Stimulated activated CD8-positive, alpha-beta memory T cell treated with anti-CD3 and anti-CD28 coated beads, Interleukin-7, amount 100 ng/mL, for 48 hours (primary cell): ENCODE measurements at regions not wholly inside any gene's neighbourhood (a gene's known extent, or its start where the extent isn't known, plus 50 kb on each side); places are given as distances from the start of the nearest gene placed in this dataset.

Experiments
- DNase-seq, 2 donors: peaks; one replicate each; pipeline ENCODE4 v3.0.0-alpha.2; 2020; ENCODE audit warnings: low read depth in 1 of 2; ENCODE audit errors: extremely low read depth in 1 of 2

DNA sequence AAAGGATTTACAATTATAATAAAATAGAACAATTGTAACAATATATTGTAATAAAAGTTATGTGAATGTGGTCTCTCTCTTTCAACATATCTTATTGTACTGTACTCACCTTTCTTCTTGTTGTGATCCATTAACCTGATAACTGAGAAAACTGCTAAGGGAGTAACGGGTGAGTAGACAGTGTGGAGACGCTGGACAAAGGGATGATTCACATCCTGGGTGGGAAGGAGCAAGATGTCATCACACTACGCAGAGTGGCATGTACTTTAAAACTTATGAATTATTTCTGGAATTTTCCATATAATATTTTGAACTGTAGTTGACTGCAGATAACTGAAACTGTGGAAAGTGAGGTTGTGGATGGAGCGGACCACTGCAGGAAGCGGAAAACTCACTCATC is 91.2 kb upstream of the PLPP4 start:
- no peak for DNase-seq

DNA sequence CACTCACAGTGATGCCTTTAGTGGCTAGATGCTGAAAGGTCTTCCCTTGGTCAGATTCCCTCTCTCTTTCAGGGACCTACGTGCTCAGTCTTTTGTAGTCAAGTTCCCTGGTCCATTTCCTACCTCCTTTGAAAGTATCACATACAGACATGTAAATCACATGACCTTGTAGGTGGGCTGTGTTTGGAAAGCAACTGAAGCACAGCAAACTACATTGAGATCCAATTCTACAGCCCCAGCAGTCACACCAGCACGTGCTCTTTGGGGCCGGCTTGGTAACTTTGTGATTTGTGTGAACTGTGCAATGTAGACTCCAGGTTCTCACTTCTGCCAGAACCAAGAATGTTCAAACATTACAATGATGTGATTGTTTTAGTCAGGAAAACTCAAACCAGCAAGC is 89.7 kb upstream of the PLPP4 start:
- DNase-seq: no peak

DNA sequence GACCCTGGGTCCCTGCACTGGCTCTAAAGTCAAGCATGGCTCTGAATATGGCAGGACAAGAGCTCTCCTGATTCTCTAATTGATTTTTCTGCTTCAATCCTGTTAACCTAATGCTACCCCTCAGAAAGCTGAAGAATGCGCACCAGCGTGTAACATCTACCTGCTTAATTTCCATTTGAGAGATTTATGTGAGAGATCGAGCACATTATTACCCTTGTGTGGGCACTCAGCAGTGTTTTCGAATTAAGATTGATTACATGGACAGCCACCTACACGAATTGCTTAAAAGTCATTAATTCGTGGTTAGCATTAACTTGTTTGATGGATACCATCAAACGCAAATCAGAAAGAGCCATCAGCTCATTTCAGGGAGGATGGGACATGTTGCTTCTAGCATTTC is 88.7 kb upstream of the PLPP4 start:
- DNase-seq: no peak

DNA sequence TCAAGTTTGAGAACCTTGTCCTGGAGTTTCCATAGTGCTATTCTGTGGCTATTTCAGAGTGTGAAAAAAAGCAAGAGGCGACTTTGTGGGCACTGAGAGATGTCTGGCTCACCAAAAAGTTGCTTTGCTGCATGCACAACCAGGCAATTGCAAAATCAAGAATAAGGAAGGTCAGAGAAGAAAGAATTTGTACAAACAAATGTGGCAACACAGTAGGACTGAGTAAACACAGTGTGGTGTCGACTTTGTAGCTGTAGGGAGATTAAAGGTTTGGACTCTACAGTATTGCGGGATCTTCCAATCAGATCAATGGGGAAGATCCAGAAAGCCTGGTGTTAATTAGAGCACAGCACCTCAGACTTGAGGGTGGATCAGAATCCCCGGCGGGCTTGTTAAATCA is 88.1 kb upstream of the PLPP4 start:
- no peak for DNase-seq

DNA sequence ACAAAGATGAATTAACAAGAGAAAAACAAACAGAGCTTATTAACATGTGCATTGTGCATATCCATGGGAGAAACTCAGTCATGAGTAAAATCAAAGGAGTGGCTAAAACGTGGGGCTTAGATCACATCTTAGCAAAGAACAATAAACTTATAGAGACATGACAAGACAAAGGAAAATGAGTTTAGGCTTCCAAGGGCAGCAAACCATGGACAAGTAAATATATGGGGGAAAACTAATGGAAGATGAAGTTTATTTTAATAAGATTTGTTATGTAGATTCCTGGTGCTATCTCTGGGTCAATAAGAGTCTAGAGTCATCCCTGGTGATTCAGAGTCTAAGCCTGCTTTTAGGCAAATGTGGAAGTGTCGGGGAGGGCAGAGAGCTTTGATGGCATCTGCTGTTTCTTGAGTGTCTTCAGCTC is 87.2 kb upstream of the PLPP4 start:
- DNase-seq: no peak

DNA sequence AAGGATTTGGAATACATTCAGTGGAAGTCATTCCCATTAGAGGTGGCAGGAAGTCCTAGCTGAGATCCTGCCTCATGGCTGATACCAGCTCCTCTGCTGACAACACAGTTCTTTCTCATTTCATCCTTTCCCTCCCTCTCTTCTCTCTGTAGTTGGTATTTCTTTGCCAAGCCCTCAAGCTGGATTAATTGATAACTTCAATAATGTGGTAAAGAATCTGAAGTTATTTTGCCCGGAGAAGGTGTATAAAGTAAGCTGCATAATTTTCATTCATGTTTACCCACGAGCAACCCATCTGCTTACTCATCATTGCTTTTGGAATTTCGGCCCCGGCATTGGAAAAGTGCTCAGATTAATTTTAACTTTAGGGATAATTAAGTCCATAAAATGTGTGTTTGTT is 85.2 kb upstream of the PLPP4 start:
- no peak for DNase-seq

DNA sequence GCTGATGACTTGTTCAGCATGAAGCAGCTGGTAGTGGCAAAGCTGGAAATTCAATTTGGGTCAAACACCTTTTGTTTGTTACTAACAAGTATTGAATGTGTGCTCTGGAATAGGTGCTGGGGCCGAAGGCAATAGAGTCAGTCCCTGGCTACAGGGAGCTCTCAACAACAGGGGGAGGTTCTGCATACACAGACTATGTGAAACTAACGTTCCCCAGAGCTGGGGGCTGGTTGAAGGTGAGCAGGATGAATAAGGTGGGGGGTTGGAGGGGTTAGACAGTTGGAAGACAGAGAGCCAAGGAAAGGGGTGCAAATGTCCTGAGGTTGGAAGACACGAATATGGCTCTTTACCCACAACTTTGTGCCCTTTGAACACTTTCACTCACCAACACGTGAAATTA is 84.1 kb upstream of the PLPP4 start:
- no peak for DNase-seq

DNA sequence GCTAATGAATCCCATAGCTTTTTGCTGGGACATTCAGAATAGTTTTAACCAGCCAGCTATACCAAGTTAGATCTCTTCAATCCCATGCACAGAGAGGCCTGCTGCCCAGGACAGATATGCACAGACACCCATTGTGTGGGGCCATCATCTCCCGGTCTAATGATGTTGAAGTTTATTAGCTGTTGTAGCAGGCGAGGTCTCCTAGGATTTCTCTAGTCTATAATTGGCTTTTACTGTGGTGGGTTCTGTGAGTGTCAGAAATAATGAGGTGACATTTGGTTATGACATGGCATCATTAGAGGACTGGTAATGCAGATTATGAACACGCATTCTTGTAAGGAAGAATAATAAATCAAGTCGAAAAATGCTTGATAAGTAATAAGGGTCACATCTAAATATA is 81.4 kb upstream of the PLPP4 start:
- no peak for DNase-seq

DNA sequence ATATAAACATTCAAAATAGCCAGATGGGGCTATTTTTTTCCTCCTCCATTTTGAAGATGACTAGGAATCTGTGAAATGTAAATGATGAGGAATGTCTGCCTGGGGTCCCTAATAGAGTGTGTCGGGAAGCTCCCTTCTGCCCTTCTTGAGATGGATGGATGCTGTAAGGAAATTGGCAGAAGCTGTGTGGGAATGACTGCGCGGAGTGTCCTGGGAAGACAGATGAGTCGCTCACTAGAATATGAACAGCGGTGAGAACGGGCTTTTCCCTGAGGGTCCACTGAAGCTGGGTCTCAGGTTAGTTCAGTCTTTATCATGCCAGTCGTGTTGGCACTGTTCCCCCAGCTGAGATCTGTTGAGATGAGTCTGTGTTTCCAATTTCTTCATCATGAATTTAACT is 75.1 kb upstream of the PLPP4 start:
- DNase-seq: no peak

DNA sequence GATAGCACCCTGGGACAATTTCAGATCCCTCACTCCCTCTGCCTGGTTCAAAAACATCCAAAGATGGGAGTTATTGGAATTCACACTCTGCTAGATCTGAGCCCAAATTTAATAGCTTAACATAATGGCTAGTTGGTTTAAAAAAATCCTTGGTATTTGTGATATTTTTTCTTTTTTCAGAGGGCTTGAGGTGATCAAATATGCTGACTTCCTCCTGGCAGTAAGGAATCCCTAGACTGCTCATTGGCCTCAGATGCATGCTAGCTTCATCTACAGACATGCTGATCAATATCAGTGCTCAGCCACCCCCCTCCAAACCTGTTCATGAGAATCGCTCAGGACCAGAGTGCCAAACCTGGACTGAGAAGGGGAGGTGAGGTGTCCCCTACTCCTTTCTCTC is 74.7 kb upstream of the PLPP4 start:
- no peak for DNase-seq

DNA sequence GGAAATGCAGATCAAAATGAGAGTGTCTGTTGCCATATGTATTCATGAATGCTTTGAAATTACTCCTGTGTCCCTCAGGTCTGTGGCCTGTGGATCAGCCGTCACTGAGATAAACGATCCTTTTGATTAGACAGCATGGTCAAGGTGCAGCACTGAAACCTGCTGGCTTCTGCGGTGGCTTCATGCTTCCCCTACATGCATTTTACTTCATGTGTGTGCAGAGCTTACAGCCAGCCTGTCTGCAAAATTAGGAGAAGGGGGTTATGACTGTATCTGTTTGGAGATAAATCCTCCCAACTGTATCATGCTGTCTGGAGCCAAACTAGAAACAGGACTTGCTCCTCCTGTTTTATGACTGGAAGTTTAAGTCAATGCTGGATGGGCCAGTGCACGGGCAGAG is 71.0 kb upstream of the PLPP4 start:
- no peak for DNase-seq

DNA sequence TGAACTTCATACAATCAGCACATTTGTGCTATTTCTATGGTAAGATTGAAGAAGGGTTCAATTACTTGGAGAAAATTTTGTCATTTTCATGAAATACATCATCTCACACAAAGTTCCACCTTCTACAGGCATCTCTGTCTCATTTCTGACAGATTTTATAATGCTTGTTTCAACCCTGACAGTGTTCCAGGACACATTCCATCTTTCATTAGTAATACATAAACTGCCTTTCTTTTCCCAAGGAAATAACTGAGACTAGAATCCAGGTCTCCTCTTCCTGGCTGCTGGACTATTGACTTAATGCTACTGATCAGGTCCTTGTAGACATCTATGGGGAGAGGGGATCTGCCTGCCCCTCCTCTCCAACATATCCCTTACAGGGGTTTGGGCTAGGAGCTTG is 70.1 kb upstream of the PLPP4 start:
- no peak for DNase-seq

DNA sequence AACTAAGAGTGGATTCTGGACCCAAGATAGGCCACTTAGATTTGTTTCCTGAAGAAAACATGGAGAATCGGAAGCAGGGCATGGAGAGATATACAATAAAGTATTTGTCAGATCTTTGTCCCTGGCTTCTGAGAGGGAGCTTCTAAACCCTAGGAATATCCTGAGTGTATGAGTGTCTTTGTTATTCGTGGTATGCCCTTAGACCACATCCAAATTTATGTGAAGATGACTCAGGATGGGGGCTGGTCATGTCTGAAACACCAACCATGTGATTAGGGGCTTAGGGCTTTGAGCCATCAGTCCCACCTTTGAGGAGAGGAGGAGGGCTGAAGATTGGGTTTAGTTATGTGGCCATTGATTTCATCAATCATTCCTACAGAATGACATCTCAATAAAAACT is 69.7 kb upstream of the PLPP4 start:
- DNase-seq: no peak

DNA sequence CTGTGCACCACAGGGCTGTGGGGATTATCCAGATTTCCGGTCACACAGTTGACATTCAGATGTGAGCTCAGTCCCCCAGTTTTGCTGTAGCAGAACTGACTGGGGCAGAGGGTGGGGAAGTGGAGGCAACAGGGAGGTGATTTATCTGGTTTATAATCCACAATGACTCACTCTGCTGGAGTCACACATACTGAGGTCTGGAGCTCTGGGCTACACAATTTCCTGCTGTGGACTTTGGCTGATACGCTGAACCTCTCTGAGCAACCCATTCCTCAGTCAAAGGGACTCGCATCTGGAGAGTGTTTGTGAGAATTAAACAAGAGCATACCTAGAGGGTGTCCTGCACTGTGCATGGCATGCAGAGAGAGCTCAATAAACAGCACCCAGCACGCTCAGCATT is 64.8 kb upstream of the PLPP4 start:
- DNase-seq: no peak

DNA sequence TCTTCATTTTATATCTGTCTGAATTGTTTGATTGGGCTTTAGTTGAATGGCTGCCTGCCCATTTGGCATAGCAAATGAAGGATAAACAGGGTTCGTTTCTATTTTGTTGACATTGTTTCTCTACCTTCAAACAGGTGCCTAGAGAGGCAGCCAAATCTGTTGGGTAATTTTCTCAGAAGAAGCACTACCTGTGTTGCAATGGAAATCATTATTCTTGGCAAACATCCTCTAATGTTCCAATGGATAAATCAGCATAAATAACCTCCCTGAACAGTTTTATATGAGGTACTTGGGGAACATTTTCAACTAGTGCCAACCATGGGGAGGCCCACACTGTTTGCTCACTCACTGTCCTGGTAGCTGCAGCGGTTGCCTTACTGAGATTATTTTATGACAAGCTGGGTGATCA is 64.4 kb upstream of the PLPP4 start:
- DNase-seq: no peak

DNA sequence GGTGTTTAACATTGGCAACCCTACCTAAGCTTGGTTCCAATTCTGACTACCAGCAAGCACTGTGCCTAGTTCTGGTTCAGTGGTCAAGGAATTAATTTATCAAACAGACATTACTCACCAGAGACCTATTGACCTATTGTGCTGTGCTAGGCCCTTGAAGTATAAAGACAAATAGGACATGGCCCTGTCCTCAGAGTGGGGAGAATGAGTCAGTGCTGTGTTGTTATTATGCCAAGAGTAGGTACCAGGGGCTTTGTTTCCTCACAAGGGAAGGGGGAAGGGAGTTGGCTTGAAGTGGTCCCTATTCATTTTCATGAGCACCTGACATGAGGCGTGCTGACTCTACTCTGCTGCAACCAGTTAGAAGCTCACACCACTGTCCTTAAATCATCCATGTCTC is 62.6 kb upstream of the PLPP4 start:
- no peak for DNase-seq

DNA sequence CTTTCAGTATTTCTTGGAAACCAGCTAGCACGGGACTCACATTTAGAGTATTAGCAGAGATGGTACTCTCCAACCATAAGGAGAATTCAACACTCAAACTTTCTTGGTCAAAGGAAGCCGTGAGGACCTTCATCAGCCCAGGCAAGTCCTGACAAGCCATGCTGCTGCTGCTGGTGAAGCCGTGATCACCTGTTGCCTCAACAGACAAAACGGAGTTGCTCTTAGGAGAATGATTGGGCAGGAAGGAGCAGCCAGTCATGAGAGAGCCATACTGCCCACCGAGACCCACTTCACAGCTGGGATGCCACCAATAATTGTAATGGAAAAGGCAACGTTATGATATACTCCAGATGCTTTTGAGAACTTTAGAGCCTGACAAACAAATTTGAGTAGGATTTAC is 60.8 kb upstream of the PLPP4 start:
- no peak for DNase-seq

DNA sequence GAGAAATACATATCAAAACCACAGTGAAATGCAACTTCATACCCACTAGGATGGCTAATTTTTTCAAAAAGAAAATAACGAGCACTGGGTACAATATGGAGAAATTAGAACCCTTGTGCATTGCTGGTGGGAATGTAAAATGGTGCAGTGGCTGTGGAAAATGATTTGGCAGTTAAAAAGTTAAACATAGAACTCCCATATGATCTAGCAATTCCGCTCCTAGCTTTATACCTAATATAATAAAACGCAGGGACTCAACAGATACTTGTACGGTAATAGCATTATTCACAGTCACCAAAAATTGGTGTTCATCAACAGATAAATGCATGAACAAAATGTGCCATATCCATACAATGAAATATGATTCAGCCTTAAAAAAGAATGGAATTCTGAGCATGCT is 58.8 kb upstream of the PLPP4 start:
- DNase-seq: no peak

DNA sequence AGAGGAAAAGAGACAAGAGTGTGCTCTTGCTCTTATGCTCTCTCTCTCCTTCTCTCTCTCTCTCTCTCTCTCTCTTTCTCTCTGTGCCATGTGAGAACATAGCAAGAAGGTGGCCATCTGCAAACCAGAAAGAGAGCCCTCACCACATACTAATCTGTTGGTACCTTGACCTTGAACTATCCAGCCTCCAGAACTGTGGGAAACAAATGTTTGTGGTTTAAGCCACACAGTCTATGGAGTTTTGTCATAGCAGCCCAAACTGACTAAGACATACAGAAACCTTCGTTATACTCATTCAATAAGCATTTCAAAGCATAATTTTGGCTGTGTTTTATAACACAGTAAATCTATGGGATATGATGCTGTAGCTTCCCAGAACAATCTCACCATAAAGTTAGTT is 56.4 kb upstream of the PLPP4 start:
- no peak for DNase-seq

DNA sequence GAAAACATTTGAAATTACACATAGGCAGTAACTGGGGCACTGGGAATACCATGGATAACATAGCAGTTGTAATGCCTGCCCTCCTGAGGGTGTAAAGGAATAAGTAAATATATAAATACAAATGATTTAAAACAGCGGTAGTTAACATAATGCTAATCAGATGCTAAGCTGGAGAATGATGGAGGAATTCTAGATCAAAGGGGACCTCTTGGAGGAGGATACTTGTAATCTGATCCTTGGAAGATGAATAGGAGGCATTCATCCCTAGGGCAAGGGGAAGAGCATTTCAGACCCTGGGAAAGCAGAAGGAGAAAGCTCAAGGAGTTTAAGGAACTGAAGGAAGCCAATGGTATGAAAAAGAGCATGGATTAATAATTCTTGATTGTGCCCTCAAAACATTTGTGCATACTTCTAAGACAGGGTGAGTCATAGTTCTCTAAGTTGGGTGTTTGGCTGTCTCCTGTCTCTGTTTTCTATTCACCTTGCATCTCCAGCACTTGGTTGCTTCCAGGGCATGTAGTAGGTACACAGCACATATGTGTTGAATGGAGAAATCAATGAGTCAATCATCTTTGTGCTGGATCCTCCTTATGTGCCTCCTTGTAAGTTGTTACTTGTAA is 54.8 kb upstream of the PLPP4 start:
- DNase-seq: no peak

DNA sequence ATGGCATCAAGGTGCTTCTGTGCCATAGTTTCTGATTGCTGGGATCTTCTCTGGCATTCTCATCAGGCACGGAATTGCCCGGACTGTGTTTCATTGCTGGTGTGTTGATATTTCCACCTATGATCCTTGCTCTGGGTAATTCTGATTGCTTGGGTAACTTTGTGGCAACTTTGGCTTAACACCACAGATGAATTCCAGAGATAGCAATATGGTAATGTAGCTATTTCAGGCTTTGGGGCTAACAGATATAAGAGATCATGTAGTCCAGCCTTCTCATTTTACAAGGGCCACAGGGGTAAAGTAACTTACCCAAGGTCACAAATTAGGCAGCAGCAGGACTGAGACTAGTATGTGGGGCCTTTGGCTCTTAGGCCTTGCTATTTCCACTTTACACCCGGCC is 53.9 kb upstream of the PLPP4 start:
- DNase-seq: no peak

DNA sequence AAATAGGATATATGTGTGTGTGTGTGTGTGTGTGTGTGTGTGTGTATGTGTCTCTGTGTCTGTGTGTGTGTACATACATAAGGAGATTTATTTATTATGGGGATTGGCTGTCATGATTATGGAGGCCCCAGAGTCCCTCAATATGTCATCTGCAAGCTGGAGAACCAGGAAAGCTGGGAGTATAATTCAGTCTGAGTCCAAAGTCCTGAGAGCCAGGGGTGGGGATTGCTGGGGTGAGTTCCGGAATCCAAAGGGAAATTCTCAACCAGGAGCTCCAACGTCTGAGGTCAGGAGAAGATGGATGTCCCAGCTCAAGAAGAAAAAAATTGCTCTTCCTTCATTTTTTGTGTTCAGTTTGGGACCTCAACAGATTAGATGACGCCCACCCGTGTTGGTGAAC is 50.7 kb upstream of the PLPP4 start:
- DNase-seq: no peak
